Lower leg skin (tissue), 4 donors: ENCODE measurements at regions not wholly inside any gene's neighbourhood (a gene's known extent, or its start where the extent isn't known, plus 50 kb on each side); places are given as distances from the start of the nearest gene placed in this dataset.

Experiments used
- DNase-seq, 2 donors: peaks; one replicate each; pipeline ENCODE4 v3.0.0-alpha.2; 2019; ENCODE audit warnings: low spot score in 2 of 2
- H3K4me3 ChIP-seq: fragments of 200-600 bp; sonication (generic); 2 replicates; pipeline ENCODE4 v1.5.1; 2017; ENCODE audit warnings: mild to moderate bottlenecking, low read depth; ENCODE audit not compliant: poor library complexity, severe bottlenecking
- POLR2A ChIP-seq, 2 donors: fragments of 450-650 bp; IDR thresholded peaks; one replicate each; pipeline ENCODE4 v1.6.1; 2016 to 2017; ENCODE audit warnings: antibody characterized with exemption in 2 of 2, mild to moderate bottlenecking in 1 of 2, moderate library complexity in 1 of 2
- WGBS, 2 donors: methylation state at CpG; one replicate each; pipeline ENCODE4 v1.1.5; 2018; 5-methylcytosine and 5-hydroxymethylcytosine counted together
- intact Hi-C: fragments of 100-400 bp; cut with DNase I; formaldehyde crosslinking; loops from one replicate; pipeline ENCODE4 v1.15.0; 2023; ENCODE audit warnings: low total_unique reads
- TF ChIP-seq, protein P1 (sequence below), 3 donors: fragments of 450-650 bp; IDR thresholded peaks; one replicate each; pipeline ENCODE4 v1.5.1; 2016; ENCODE audit warnings: antibody characterized with exemption in 3 of 3, mild to moderate bottlenecking in 3 of 3, moderate library complexity in 2 of 3

DNA sequence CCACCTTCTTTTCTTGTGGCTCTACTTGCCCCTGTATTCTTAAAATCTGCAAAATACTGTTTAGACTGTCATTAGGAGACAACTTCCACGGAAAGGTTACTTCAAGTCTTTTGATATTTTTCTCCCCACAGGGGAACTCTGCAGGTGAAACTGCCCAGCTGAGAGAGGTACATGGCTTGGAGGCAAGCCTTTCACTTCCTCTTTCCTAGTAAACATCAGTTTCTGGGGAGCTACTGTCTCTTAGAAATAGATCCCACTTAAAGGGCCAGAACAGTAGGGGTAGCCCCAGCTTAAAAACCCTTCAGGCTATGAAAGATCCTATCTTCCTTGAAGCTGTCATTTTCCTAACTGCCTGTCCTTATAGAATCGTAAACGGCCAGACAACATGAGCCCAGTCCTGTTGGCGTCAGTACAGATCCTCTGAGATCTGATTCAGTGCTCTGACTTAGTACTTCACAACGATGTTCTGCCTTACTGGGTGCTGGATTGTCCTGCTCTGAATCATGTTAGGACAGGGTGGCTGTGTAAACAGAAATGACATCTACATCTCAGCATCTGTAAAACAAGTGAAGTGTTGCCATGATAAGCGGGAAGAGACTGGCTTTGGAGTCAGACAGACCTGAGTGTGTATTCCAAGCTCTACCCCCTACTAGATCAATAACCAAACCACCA lies 102.1 kb downstream of the ITIH6 start:
- no peak for DNase-seq
- TF ChIP-seq, protein P1, sequence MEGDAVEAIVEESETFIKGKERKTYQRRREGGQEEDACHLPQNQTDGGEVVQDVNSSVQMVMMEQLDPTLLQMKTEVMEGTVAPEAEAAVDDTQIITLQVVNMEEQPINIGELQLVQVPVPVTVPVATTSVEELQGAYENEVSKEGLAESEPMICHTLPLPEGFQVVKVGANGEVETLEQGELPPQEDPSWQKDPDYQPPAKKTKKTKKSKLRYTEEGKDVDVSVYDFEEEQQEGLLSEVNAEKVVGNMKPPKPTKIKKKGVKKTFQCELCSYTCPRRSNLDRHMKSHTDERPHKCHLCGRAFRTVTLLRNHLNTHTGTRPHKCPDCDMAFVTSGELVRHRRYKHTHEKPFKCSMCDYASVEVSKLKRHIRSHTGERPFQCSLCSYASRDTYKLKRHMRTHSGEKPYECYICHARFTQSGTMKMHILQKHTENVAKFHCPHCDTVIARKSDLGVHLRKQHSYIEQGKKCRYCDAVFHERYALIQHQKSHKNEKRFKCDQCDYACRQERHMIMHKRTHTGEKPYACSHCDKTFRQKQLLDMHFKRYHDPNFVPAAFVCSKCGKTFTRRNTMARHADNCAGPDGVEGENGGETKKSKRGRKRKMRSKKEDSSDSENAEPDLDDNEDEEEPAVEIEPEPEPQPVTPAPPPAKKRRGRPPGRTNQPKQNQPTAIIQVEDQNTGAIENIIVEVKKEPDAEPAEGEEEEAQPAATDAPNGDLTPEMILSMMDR (IDR thresholded peaks at IDR 0.05), result no peak
- TF ChIP-seq POLR2A (IDR thresholded peaks at IDR 0.05), result no peak
- WGBS, 2 donors, result 41 to 51% methylated on average over 6 of the region's 6 CpGs
- H3K4me3 ChIP-seq, result no peak overlapping the region
- intact Hi-C loops, result no loop called here
